SK-N-SH treated with all-trans-retinoic acid at 6 μM for 48 hours (cell line): ENCODE measurements at regions not wholly inside any gene's neighbourhood (a gene's known extent, or its start where the extent isn't known, plus 50 kb on each side); places are given as distances from the start of the nearest gene placed in this dataset.

Experiments
- ATAC-seq: fragments of 200-7000 bp; cut with Tn5 transposase; 3 replicates; pipeline ENCODE4 v1.9.1; 2020; ENCODE audit warnings: mild to moderate bottlenecking, moderate library complexity
- ARNTL ChIP-seq: fragments of 450-650 bp; formaldehyde crosslinking; IDR thresholded peaks from 2 replicates; pipeline ENCODE4 v1.5.0; 2020; ENCODE audit warnings: low read depth, mild to moderate bottlenecking, moderate library complexity, borderline replicate concordance
- BACH2 ChIP-seq: fragments of 250-450 bp; sonication (Bioruptor Pico); IDR thresholded peaks from 2 replicates; pipeline ENCODE4 v1.9.0; 2021; ENCODE audit warnings: mild to moderate bottlenecking, borderline replicate concordance
- CREB5 ChIP-seq: fragments of 250-450 bp; sonication (Bioruptor Pico); IDR thresholded peaks from 2 replicates; pipeline ENCODE4 v1.5.1; 2020; ENCODE audit warnings: low read depth, mild to moderate bottlenecking, moderate library complexity
- CSDC2 ChIP-seq: fragments of 250-450 bp; sonication (Bioruptor Pico); IDR thresholded peaks from 2 replicates; pipeline ENCODE4 v1.5.0; 2020; ENCODE audit warnings: mild to moderate bottlenecking, moderate library complexity
- CSRNP3 ChIP-seq: fragments of 250-450 bp; sonication (Bioruptor Pico); IDR thresholded peaks from 2 replicates; pipeline ENCODE4 v1.5.1; 2021; ENCODE audit warnings: mild to moderate bottlenecking, moderate library complexity
- ESRRG ChIP-seq: fragments of 250-450 bp; sonication (Bioruptor Pico); IDR thresholded peaks from 2 replicates; pipeline ENCODE4 v1.6.1; 2021; ENCODE audit warnings: mild to moderate bottlenecking
- GLIS3 ChIP-seq: fragments of 250-450 bp; sonication (Bioruptor Pico); IDR thresholded peaks from 2 replicates; pipeline ENCODE4 v1.5.0; 2020; ENCODE audit warnings: mild to moderate bottlenecking, moderate library complexity
- ISL1 ChIP-seq: fragments of 250-450 bp; sonication (Bioruptor Pico); IDR thresholded peaks from 2 replicates; pipeline ENCODE4 v2.1.2; 2022; ENCODE audit warnings: mild to moderate bottlenecking, moderate library complexity
- OSR1 ChIP-seq: fragments of 250-450 bp; sonication (Bioruptor Pico); IDR thresholded peaks from 2 replicates; pipeline ENCODE4 v1.8.0; 2022; ENCODE audit warnings: moderate library complexity, mild to moderate bottlenecking, inconsistent platforms
- PPARA ChIP-seq: fragments of 250-450 bp; sonication (Bioruptor Pico); IDR thresholded peaks from 2 replicates; pipeline ENCODE4 v1.5.0; 2020; ENCODE audit warnings: mild to moderate bottlenecking, borderline replicate concordance
- RARB ChIP-seq: fragments of 250-450 bp; sonication (Bioruptor Pico); IDR thresholded peaks from 2 replicates; pipeline ENCODE4 v1.8.0; 2021; ENCODE audit warnings: mild to moderate bottlenecking, moderate library complexity
- SNAI2 ChIP-seq: fragments of 250-450 bp; sonication (Bioruptor Pico); IDR thresholded peaks from 2 replicates; pipeline ENCODE4 v1.5.0; 2020; ENCODE audit warnings: mild to moderate bottlenecking, moderate library complexity
- TCF4 ChIP-seq: fragments of 250-450 bp; sonication (Bioruptor Pico); IDR thresholded peaks from 2 replicates; pipeline ENCODE4 v1.8.0; 2021; ENCODE audit warnings: mild to moderate bottlenecking, moderate library complexity, borderline replicate concordance
- TOX ChIP-seq: fragments of 250-450 bp; sonication (Bioruptor Pico); IDR thresholded peaks from 2 replicates; pipeline ENCODE4 v1.8.0; 2021; ENCODE audit warnings: mild to moderate bottlenecking, moderate library complexity, borderline replicate concordance
- TSHZ2 ChIP-seq: fragments of 250-450 bp; sonication (Bioruptor Pico); IDR thresholded peaks from 2 replicates; pipeline ENCODE4 v1.5.0; 2020; ENCODE audit warnings: mild to moderate bottlenecking, moderate library complexity
- ZC3H10 ChIP-seq: fragments of 250-450 bp; sonication (Bioruptor Pico); IDR thresholded peaks from 2 replicates; pipeline ENCODE4 v1.5.1; 2021; ENCODE audit warnings: mild to moderate bottlenecking, moderate library complexity
- ZFP3 ChIP-seq: fragments of 250-450 bp; sonication (Bioruptor Pico); IDR thresholded peaks from 2 replicates; pipeline ENCODE4 v1.5.0; 2020; ENCODE audit warnings: mild to moderate bottlenecking, moderate library complexity
- ZFP30 ChIP-seq: fragments of 450-650 bp; formaldehyde crosslinking; IDR thresholded peaks from 2 replicates; pipeline ENCODE4 v1.5.0; 2022; ENCODE audit warnings: mild to moderate bottlenecking, moderate library complexity
- ZNF565 ChIP-seq: fragments of 450-650 bp; formaldehyde crosslinking; conservative IDR thresholded peaks from 2 replicates; pipeline ENCODE4 v1.5.0; 2020; ENCODE audit warnings: low read depth, mild to moderate bottlenecking, moderate library complexity
- ZNF70 ChIP-seq: fragments of 450-650 bp; formaldehyde crosslinking; IDR thresholded peaks from 2 replicates; pipeline ENCODE4 v1.5.0; 2020; ENCODE audit warnings: mild to moderate bottlenecking, moderate library complexity
- ZNF8 ChIP-seq: fragments of 450-650 bp; formaldehyde crosslinking; IDR thresholded peaks from 2 replicates; pipeline ENCODE4 v1.5.0; 2020; ENCODE audit warnings: mild to moderate bottlenecking, moderate library complexity
- TF ChIP-seq, protein P1 (sequence below): fragments of 250-450 bp; sonication (Bioruptor Pico); IDR thresholded peaks from 2 replicates; pipeline ENCODE4 v1.8.0; 2020; ENCODE audit warnings: mild to moderate bottlenecking, moderate library complexity, borderline replicate concordance

GRCh38 chr7:91457208-91457607 lies 193.0 kb downstream of the FZD1 start:
- no peak for TF ChIP-seq RARB (CRISPR knock-in tag)
- TF ChIP-seq ZFP30, result no peak
- TF ChIP-seq GLIS3 (CRISPR knock-in tag), result no peak
- no peak for TF ChIP-seq ZNF8 (CRISPR knock-in tag)
- TF ChIP-seq BACH2, result no peak
- TF ChIP-seq SNAI2 (CRISPR knock-in tag), result no peak
- no peak for TF ChIP-seq ESRRG (CRISPR knock-in tag)
- no peak for TF ChIP-seq CSDC2 (CRISPR knock-in tag)
- TF ChIP-seq ARNTL, result no peak
- no peak for TF ChIP-seq ISL1 (CRISPR knock-in tag)
- no peak for TF ChIP-seq ZNF70 (CRISPR knock-in tag)
- no peak for TF ChIP-seq ZNF565 (CRISPR knock-in tag)
- no peak for TF ChIP-seq TCF4 (CRISPR knock-in tag)
- no peak for TF ChIP-seq CSRNP3
- TF ChIP-seq ZFP3 (CRISPR knock-in tag), result no peak
- TF ChIP-seq TSHZ2 (CRISPR knock-in tag), result no peak
- no peak for TF ChIP-seq ZC3H10
- TF ChIP-seq OSR1 (CRISPR knock-in tag), result no peak
- TF ChIP-seq TOX (CRISPR knock-in tag), result no peak

DNA sequence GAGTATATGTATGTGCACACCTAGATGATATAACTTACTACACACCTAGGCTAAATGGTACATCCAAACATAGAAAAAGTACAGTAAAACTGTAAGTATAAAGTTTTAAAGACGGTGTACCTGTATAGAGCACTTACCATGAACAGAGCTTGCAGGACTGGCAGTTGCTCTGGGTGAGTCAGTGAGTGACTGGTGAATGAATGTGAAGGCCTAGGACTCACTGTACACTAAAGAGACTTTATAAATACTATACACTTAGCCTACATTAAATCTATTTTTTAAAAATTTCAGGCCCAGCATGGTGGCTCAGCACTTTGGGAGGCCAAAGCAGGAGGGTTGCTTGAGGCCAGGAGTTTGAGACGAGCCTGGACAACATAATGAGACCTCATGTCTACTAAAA lies 195.3 kb downstream of the FZD1 start:
- no peak for TF ChIP-seq ESRRG (CRISPR knock-in tag)
- TF ChIP-seq CREB5 (CRISPR knock-in tag), result no peak
- TF ChIP-seq ARNTL, result no peak
- no peak for TF ChIP-seq GLIS3 (CRISPR knock-in tag)
- TF ChIP-seq ZFP3 (CRISPR knock-in tag), result no peak
- TF ChIP-seq ZFP30, result no peak
- no peak for TF ChIP-seq TCF4 (CRISPR knock-in tag)
- TF ChIP-seq SNAI2 (CRISPR knock-in tag), result no peak
- TF ChIP-seq ISL1 (CRISPR knock-in tag), result no peak
- no peak for TF ChIP-seq PPARA (CRISPR knock-in tag)
- TF ChIP-seq OSR1 (CRISPR knock-in tag), result no peak
- TF ChIP-seq, protein P1, sequence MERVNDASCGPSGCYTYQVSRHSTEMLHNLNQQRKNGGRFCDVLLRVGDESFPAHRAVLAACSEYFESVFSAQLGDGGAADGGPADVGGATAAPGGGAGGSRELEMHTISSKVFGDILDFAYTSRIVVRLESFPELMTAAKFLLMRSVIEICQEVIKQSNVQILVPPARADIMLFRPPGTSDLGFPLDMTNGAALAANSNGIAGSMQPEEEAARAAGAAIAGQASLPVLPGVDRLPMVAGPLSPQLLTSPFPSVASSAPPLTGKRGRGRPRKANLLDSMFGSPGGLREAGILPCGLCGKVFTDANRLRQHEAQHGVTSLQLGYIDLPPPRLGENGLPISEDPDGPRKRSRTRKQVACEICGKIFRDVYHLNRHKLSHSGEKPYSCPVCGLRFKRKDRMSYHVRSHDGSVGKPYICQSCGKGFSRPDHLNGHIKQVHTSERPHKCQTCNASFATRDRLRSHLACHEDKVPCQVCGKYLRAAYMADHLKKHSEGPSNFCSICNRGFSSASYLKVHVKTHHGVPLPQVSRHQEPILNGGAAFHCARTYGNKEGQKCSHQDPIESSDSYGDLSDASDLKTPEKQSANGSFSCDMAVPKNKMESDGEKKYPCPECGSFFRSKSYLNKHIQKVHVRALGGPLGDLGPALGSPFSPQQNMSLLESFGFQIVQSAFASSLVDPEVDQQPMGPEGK (CRISPR knock-in tag), result no peak
- TF ChIP-seq RARB (CRISPR knock-in tag), result no peak
- TF ChIP-seq ZNF8 (CRISPR knock-in tag), result no peak
- no peak for ATAC-seq

More at GRCh38 chr7:91457208-91457607, 193.0 kb downstream of the FZD1 start:
- no peak for ATAC-seq

DNA sequence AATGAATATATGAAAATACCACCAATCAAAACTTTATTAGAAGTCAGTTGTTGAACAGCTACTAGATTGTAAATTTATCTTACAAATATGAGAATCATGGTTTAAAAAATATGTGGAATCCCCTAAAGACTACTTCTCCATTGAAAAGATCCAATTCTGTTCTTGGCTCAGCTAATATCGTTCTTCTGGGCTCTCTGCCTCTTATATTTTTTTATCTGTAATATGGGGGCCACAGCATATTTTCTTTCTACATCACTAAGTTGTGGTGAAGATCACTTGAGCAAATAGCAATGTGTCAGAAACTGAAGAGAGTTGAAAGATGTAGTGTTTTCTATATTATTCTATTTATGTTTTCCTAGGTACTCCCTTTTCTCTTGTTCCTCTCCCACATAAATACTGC lies 198.1 kb downstream of the FZD1 start:
- no peak for TF ChIP-seq PPARA (CRISPR knock-in tag)
- TF ChIP-seq ZC3H10, result no peak
- no peak for TF ChIP-seq ZNF70 (CRISPR knock-in tag)
- TF ChIP-seq RARB (CRISPR knock-in tag), result no peak
- TF ChIP-seq ZFP30, result no peak
- no peak for TF ChIP-seq OSR1 (CRISPR knock-in tag)
- TF ChIP-seq CSRNP3, result no peak
- no peak for TF ChIP-seq ZNF8 (CRISPR knock-in tag)
- no peak for TF ChIP-seq CREB5 (CRISPR knock-in tag)
- TF ChIP-seq, protein P1 (CRISPR knock-in tag), result no peak
- no peak for TF ChIP-seq ESRRG (CRISPR knock-in tag)
- TF ChIP-seq SNAI2 (CRISPR knock-in tag), result no peak
- TF ChIP-seq ZFP3 (CRISPR knock-in tag), result no peak
- TF ChIP-seq TCF4 (CRISPR knock-in tag), result no peak
- TF ChIP-seq TOX (CRISPR knock-in tag), result no peak
- no peak for ATAC-seq
